Activated CD8-positive, alpha-beta T cell treated with anti-CD3 and anti-CD28 coated beads for 36 hours (primary cell): ENCODE measurements at regions not wholly inside any gene's neighbourhood (a gene's known extent, or its start where the extent isn't known, plus 50 kb on each side); places are given as distances from the start of the nearest gene placed in this dataset.

Source experiments
- ATAC-seq: fragments of 200-7000 bp; cut with Tn5 transposase; one replicate; pipeline ENCODE4 v1.10.0; 2021; ENCODE audit warnings: mild to moderate bottlenecking, moderate library complexity
- CTCF ChIA-PET: fragments of 350-600 bp; sonication (Branson Sonifier 250); formaldehyde crosslinking; loops from one replicate; lab custom pipeline; 2021; ENCODE audit warnings: antibody characterized with exemption; lab: Charles Lee
- POLR2A ChIA-PET: fragments of 350-600 bp; sonication (Branson Sonifier 250); formaldehyde crosslinking; loops from one replicate; lab custom pipeline; 2021; ENCODE audit warnings: antibody characterized with exemption; lab: Charles Lee
- DNase-seq: peaks from one replicate; pipeline ENCODE4 v3.0.0-alpha.2; 2020
- H3K27ac Mint-ChIP-seq: one replicate; pipeline ENCODE4 v1.8.0; 2021; ENCODE audit warnings: mild to moderate bottlenecking, mixed read lengths
- H3K27me3 Mint-ChIP-seq: one replicate; pipeline ENCODE4 v1.8.0; 2021; ENCODE audit warnings: mixed read lengths
- H3K36me3 Mint-ChIP-seq: one replicate; pipeline ENCODE4 v1.8.0; 2021; ENCODE audit warnings: low read depth, mixed read lengths
- H3K4me1 Mint-ChIP-seq: one replicate; pipeline ENCODE4 v1.8.0; 2021; ENCODE audit warnings: low read depth, mixed read lengths
- H3K4me3 Mint-ChIP-seq: one replicate; pipeline ENCODE4 v1.8.0; 2021; ENCODE audit warnings: mild to moderate bottlenecking, moderate library complexity, mixed read lengths
- H3K9me3 Mint-ChIP-seq: one replicate; pipeline ENCODE4 v1.8.0; 2021; ENCODE audit warnings: mixed read lengths
- intact Hi-C: fragments of 100-400 bp; cut with micrococcal nuclease; formaldehyde crosslinking; loops from one replicate; pipeline ENCODE4 v1.10.0; 2022
- TF ChIP-seq, protein P1 (sequence below): fragments of 200-600 bp; IDR thresholded peaks from one replicate; pipeline ENCODE4 v1.8.0; 2022; ENCODE audit warnings: antibody characterized with exemption, mild to moderate bottlenecking

DNA sequence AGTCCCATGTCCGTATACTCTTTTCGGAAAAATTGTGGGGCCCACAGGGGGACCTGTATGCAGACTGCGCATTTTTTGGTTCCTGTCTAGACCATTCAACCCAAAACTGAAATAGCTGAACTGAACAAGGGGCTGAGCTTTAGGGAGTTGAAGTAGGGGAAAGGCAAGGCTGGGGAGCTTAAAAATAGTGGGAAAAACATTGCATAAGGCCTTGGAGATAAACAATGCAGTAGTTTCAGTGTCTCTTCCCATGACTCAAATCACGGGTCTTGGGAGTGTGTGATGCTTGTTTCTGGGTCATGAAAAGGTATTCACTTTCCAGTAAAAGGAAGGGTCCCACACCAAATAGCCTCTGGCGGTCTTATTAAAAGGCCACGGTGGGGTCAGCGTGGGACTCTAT, 402.8 kb upstream of the SALL1 start:
- CTCF ChIA-PET: interaction anchor here (1.3 kb wide), 1 partner anchor 9 kb away, joined by 4 read pairs; no protein-coding TSS in a partner anchor
- no peak for ATAC-seq
- Mint-ChIP-seq H3K9me3 (peaks cover 3% of the 10 kb centered on the region), H3K36me3 (no peaks in the 10 kb centered on the region), H3K4me1 (no peaks in the 10 kb centered on the region), H3K27me3 (no peaks in the 10 kb centered on the region), H3K27ac (no peak overlapping the region), H3K4me3 (no peak overlapping the region)
- POLR2A ChIA-PET: no interaction called here
- TF ChIP-seq, protein P1, sequence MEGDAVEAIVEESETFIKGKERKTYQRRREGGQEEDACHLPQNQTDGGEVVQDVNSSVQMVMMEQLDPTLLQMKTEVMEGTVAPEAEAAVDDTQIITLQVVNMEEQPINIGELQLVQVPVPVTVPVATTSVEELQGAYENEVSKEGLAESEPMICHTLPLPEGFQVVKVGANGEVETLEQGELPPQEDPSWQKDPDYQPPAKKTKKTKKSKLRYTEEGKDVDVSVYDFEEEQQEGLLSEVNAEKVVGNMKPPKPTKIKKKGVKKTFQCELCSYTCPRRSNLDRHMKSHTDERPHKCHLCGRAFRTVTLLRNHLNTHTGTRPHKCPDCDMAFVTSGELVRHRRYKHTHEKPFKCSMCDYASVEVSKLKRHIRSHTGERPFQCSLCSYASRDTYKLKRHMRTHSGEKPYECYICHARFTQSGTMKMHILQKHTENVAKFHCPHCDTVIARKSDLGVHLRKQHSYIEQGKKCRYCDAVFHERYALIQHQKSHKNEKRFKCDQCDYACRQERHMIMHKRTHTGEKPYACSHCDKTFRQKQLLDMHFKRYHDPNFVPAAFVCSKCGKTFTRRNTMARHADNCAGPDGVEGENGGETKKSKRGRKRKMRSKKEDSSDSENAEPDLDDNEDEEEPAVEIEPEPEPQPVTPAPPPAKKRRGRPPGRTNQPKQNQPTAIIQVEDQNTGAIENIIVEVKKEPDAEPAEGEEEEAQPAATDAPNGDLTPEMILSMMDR: no peak
- intact Hi-C loops: no loop called here
- no peak for DNase-seq

DNA sequence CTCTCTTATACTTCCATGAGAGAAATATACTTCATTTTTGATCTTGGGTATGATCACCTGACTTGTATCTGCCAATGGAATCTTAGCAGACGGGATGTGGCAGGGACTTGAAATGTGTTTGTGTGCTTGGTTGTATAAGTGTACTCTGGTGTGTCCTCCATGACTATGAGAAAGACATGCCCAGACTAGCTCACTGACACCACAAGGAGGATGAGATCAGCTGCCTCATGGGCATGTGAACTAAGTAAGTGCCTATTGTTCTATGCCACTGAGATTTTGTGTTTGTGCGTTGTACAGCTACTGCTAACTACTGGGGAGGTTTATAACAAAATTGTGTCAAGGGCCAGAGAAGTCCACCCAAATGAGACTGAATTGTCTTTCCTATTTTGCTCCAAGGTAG, 402.2 kb upstream of the SALL1 start:
- intact Hi-C loops: no loop called here
- TF ChIP-seq, protein P1: no peak
- H3K27me3 Mint-ChIP-seq: no peaks in the 10 kb centered on the region
- no peak for ATAC-seq
- no peaks in the 10 kb centered on the region for H3K4me1 Mint-ChIP-seq
- H3K36me3 Mint-ChIP-seq: no peaks in the 10 kb centered on the region
- H3K9me3 Mint-ChIP-seq: peaks cover 3% of the 10 kb centered on the region
- no peak overlapping the region for H3K4me3 Mint-ChIP-seq
- no peak overlapping the region for H3K27ac Mint-ChIP-seq
- ChIA-PET POLR2A (no interaction called here), CTCF (interaction anchor here (1.3 kb wide), 1 partner anchor 9 kb away, joined by 4 read pairs; no protein-coding TSS in a partner anchor)
- DNase-seq: no peak

- intact Hi-C loops: no loop called here
- Mint-ChIP-seq H3K9me3 (peaks cover 3% of the 10 kb centered on the region), H3K27ac (no peak overlapping the region), H3K36me3 (no peaks in the 10 kb centered on the region), H3K4me3 (no peak overlapping the region), H3K4me1 (no peaks in the 10 kb centered on the region), H3K27me3 (no peaks in the 10 kb centered on the region)
- CTCF ChIA-PET: no interaction called here
- TF ChIP-seq, protein P1: no peak
- POLR2A ChIA-PET: no interaction called here
- ATAC-seq (no peak), DNase-seq (no peak)
These were observed 399.8 kb upstream of the SALL1 start for GRCh38 chr16:51550800-51551347.

- Mint-ChIP-seq H3K4me3 (no peak overlapping the region), H3K27me3 (no peaks in the 10 kb centered on the region), H3K27ac (no peak overlapping the region), H3K9me3 (peaks cover 3% of the 10 kb centered on the region), H3K36me3 (no peaks in the 10 kb centered on the region), H3K4me1 (no peaks in the 10 kb centered on the region)
- intact Hi-C loops: no loop called here
- DNase-seq (no peak), ATAC-seq (no peak)
- TF ChIP-seq, protein P1: no peak
- ChIA-PET POLR2A (no interaction called here), CTCF (no interaction called here)
These were observed 398.8 kb upstream of the SALL1 start for GRCh38 chr16:51549836-51550235.

- TF ChIP-seq, protein P1: no peak
- Mint-ChIP-seq H3K36me3 (no peaks in the 10 kb centered on the region), H3K4me1 (no peaks in the 10 kb centered on the region), H3K27ac (no peak overlapping the region), H3K4me3 (no peak overlapping the region), H3K9me3 (peaks cover 4% of the 10 kb centered on the region), H3K27me3 (no peaks in the 10 kb centered on the region)
- intact Hi-C loops: no loop called here
- ChIA-PET CTCF (no interaction called here), POLR2A (no interaction called here)
- DNase-seq: no peak
- no peak for ATAC-seq
These were observed 394.9 kb upstream of the SALL1 start for GRCh38 chr16:51545951-51546350.
